KMS-11 (cell line): ENCODE measurements at regions not wholly inside any gene's neighbourhood (a gene's known extent, or its start where the extent isn't known, plus 50 kb on each side); places are given as distances from the start of the nearest gene placed in this dataset.

Experiments used
- H2AFZ ChIP-seq: fragments of 200-600 bp; sonication (generic); 2 replicates; pipeline ENCODE4 v1.6.1; 2016; ENCODE audit warnings: antibody characterized with exemption, mixed run types, low read depth
- H3K27ac ChIP-seq: fragments of 200-600 bp; sonication (generic); 2 replicates; pipeline ENCODE4 v1.6.1; 2016; ENCODE audit warnings: mild to moderate bottlenecking, mixed run types
- H3K27me3 ChIP-seq: fragments of 200-600 bp; sonication (generic); 2 replicates; pipeline ENCODE4 v1.6.1; 2017; ENCODE audit warnings: mild to moderate bottlenecking, low read depth, mixed run types, moderate library complexity; ENCODE audit not compliant: insufficient read depth
- H3K36me3 ChIP-seq: fragments of 200-600 bp; sonication (generic); 2 replicates; pipeline ENCODE4 v1.6.1; 2017; ENCODE audit warnings: mild to moderate bottlenecking, mixed run types; ENCODE audit not compliant: insufficient read depth
- H3K4me1 ChIP-seq: fragments of 200-600 bp; sonication (generic); 2 replicates; pipeline ENCODE4 v1.6.1; 2016; ENCODE audit warnings: mild to moderate bottlenecking, low read depth, mixed run types; ENCODE audit not compliant: poor library complexity, severe bottlenecking
- H3K4me2 ChIP-seq: fragments of 200-600 bp; sonication (generic); 2 replicates; pipeline ENCODE4 v1.7.0; 2016; ENCODE audit warnings: mild to moderate bottlenecking, mixed run types
- H3K4me3 ChIP-seq: fragments of 200-600 bp; sonication (generic); IDR thresholded peaks from 2 replicates; pipeline ENCODE4 v1.6.1; 2017; ENCODE audit warnings: low read depth, low read length, mixed read lengths; ENCODE audit not compliant: insufficient read depth
- H3K79me2 ChIP-seq: fragments of 200-600 bp; sonication (generic); 2 replicates; pipeline ENCODE4 v1.6.1; 2016; ENCODE audit warnings: low read depth, mixed run types; ENCODE audit not compliant: insufficient read depth
- H3K9ac ChIP-seq: fragments of 200-600 bp; sonication (generic); 2 replicates; pipeline ENCODE4 v1.6.1; 2016; ENCODE audit warnings: mild to moderate bottlenecking, mixed run types
- H4K20me1 ChIP-seq: fragments of 200-600 bp; sonication (generic); 2 replicates; pipeline ENCODE4 v1.6.1; 2016; ENCODE audit warnings: mild to moderate bottlenecking, mixed run types; ENCODE audit not compliant: insufficient read depth
- CTCF ChIP-seq: fragments of 200-600 bp; sonication (generic); conservative IDR thresholded peaks from 2 replicates; pipeline ENCODE4 v1.6.1; 2017; ENCODE audit warnings: low read depth, mild to moderate bottlenecking, antibody characterized with exemption, low read length, moderate library complexity, mixed read lengths

DNA sequence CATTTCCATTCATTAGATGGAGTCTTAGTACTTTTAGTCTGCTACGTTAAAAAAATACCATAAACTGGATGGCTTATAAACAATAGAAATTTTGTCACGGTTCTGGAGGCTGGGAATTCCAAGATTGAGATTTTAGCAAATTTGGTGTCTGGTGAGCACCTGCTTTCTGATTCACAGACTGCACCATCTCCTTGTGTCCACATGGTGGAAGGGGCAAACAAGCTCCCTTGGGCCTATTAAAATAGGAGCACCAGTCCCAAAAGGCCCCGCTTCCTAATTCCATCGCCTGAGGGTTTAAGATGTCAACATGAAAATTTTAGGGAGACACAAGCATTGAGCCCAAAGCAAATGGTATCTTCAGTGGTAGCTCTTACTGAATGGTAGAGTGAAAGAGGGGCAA lies 120.5 kb upstream of the MAP9 start:
- H3K27ac ChIP-seq, result no peak overlapping the region
- no peaks in the 10 kb centered on the region for H3K27me3 ChIP-seq
- no peak overlapping the region for H3K4me2 ChIP-seq
- H3K4me3 ChIP-seq, result no peak overlapping the region
- H3K9ac ChIP-seq, result no peak overlapping the region
- no peaks in the 10 kb centered on the region for H4K20me1 ChIP-seq
- no peaks in the 10 kb centered on the region for H3K36me3 ChIP-seq
- H2AFZ ChIP-seq, result no peak overlapping the region
- no peaks in the 10 kb centered on the region for H3K79me2 ChIP-seq
- TF ChIP-seq CTCF, result 0 out of 2 replicates have a peak, but pooled peaks have one; percentile 32
- H3K4me1 ChIP-seq, result no peaks in the 10 kb centered on the region

GRCh38 chr4:155496294-155496626 lies 119.5 kb upstream of the MAP9 start:
- Histone ChIP-seq H3K4me3 (no peak overlapping the region), H3K36me3 (no peaks in the 10 kb centered on the region), H2AFZ (no peak overlapping the region), H3K27me3 (no peaks in the 10 kb centered on the region), H3K27ac (no peak overlapping the region), H3K9ac (no peak overlapping the region), H3K79me2 (no peaks in the 10 kb centered on the region), H4K20me1 (no peaks in the 10 kb centered on the region), H3K4me1 (peaks cover 4% of the 10 kb centered on the region), H3K4me2 (no peak overlapping the region)
- TF ChIP-seq CTCF, result no peak

- no peak overlapping the region for H2AFZ ChIP-seq
- H3K79me2 ChIP-seq, result no peaks in the 10 kb centered on the region
- no peaks in the 10 kb centered on the region for H4K20me1 ChIP-seq
- no peak overlapping the region for H3K27ac ChIP-seq
- H3K4me2 ChIP-seq, result no peak overlapping the region
- no peaks in the 10 kb centered on the region for H3K36me3 ChIP-seq
- H3K9ac ChIP-seq, result no peak overlapping the region
- TF ChIP-seq CTCF, result no peak
- no peak overlapping the region for H3K4me3 ChIP-seq
- no peaks in the 10 kb centered on the region for H3K27me3 ChIP-seq
- H3K4me1 ChIP-seq, result peaks cover 8% of the 10 kb centered on the region
These were observed 119.0 kb upstream of the MAP9 start for GRCh38 chr4:155495572-155496293.

DNA sequence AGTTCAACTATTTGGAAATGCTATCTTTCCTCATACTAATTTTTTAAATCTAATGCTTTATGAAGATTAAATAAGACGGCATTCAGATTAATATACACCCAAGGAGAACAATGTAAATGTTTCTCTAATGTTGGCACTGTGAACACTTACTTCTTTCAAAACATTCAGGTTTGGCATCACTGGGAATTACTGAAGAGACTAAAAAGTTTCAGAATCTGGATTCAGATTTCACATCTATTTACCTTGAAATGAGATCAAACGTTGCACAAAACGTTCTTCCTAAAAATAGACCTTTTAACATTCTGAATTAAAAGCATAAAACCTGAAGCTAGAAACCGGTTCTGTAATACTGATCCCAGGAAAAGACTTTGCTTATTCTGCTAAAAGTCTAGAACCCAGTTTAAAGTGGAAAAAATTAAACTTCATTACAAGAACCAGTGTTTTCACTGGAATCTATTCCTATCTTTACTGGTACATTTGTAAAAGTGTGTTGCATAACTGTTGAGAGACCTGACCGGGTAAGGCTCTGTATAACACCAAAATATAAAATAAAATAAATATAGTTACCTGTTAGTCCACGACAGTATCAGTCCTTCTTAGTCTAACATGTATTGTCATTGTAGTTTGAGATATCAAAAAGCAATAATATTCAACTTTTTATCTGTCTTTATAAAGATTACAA lies 117.4 kb upstream of the MAP9 start:
- Histone ChIP-seq H3K4me1 (peaks cover 8% of the 10 kb centered on the region), H3K27me3 (no peaks in the 10 kb centered on the region), H3K27ac (no peak overlapping the region), H3K79me2 (no peaks in the 10 kb centered on the region), H4K20me1 (no peaks in the 10 kb centered on the region), H3K4me3 (no peak overlapping the region), H3K36me3 (no peaks in the 10 kb centered on the region), H3K9ac (no peak overlapping the region), H2AFZ (no peak overlapping the region), H3K4me2 (no peak overlapping the region)
- no peak for TF ChIP-seq CTCF
